Ovary (tissue), 7 donors: ENCODE measurements at regions not wholly inside any gene's neighbourhood (a gene's known extent, or its start where the extent isn't known, plus 50 kb on each side); places are given as distances from the start of the nearest gene placed in this dataset.

Source experiments
- DNase-seq, 5 donors: peaks; one replicate each; pipeline ENCODE4 v3.0.0-alpha.2; 2019 to 2020
- H3K27ac ChIP-seq, 2 donors: fragments of 200-600 bp; one replicate each; pipeline versions ENCODE4 v1.5.1 to v1.8.0; 2019 to 2022
- H3K27me3 ChIP-seq: fragments of 200-600 bp; one replicate; pipeline ENCODE4 v1.8.0; 2022
- H3K36me3 ChIP-seq: fragments of 200-600 bp; sonication (generic); one replicate; pipeline ENCODE4 v1.5.1; 2019
- H3K4me1 ChIP-seq: one replicate; pipeline ENCODE4 v1.8.1; 2013; ENCODE audit warnings: mild to moderate bottlenecking, moderate library complexity; ENCODE audit not compliant: insufficient read depth
- H3K4me3 ChIP-seq: fragments of 200-600 bp; sonication (generic); one replicate; pipeline ENCODE4 v1.5.1; 2017
- H3K9me3 ChIP-seq, 2 donors: fragments of 200-600 bp in 1 of 2; sonication (generic) in 1 of 2; one replicate each; pipeline versions ENCODE4 v1.5.1 to v1.8.1; 2013 to 2019; ENCODE audit warnings: mild to moderate bottlenecking in 1 of 2, moderate library complexity in 1 of 2
- CTCF ChIP-seq, 3 donors: fragments of 450-650 bp in 2 of 3; fragments of 200-600 bp in 1 of 3; IDR thresholded peaks; one replicate each; pipeline versions ENCODE4 v1.5.1 to v1.8.0; 2016 to 2022; ENCODE audit warnings: antibody characterized with exemption in 3 of 3, mild to moderate bottlenecking in 1 of 3
- EP300 ChIP-seq: sonication (generic); formaldehyde crosslinking; IDR thresholded peaks from one replicate; pipeline ENCODE4 v1.6.1; 2017; ENCODE audit warnings: antibody characterized with exemption
- POLR2A ChIP-seq: fragments of 450-650 bp; IDR thresholded peaks from one replicate; pipeline ENCODE4 v1.6.1; 2017; ENCODE audit warnings: antibody characterized with exemption, mild to moderate bottlenecking, moderate library complexity
- WGBS, 3 donors: extraction: QIAGEN DNeasy Blood & Tissue Kit in 1 of 3; methylation state at CpG; one replicate each; pipeline versions ENCODE4 v1.1.5 to v1.1.7; 2013 to 2017; 5-methylcytosine and 5-hydroxymethylcytosine counted together
- intact Hi-C, 4 donors: fragments of 100-400 bp; cut with DNase I; formaldehyde crosslinking; loops; one replicate each; pipeline versions ENCODE4 v1.11.0 to v1.15.1; 2022 to 2023
- donor health status: DM: no; HTN: no; CAD: no; lungs with moderate emphysema.
- donor health status: DM: no; HTN: no; CAD: no.
- donor health status: Bipolar disorder and iron deficiency.
- donor health status: DM: no; HTN: no; CAD: no.
- donor health status: DM: yes; HTN: yes; CAD: no.

- Histone ChIP-seq H3K27me3 (no peaks in the 10 kb centered on the region), H3K4me1 (no peaks in the 10 kb centered on the region), H3K4me3 (no peak overlapping the region), H3K36me3 (no peaks in the 10 kb centered on the region), H3K9me3 (no peaks in the 10 kb centered on the region), H3K27ac (no peak overlapping the region)
- 84 to 90% (median 85%) methylated on average over 4 of the region's 4 CpGs for WGBS, 3 donors
- intact Hi-C loops = no loop called here
- DNase-seq = no peak
- TF ChIP-seq EP300 (no peak), POLR2A (no peak), CTCF (IDR thresholded peaks at IDR 0.05) (no peak)
Measured at GRCh38 chr3:132987396-132987795, 50.8 kb upstream of the TMEM108 start.

GRCh38 chr3:132984181-132984580 is 54.0 kb upstream of the TMEM108 start:
- TF ChIP-seq POLR2A (no peak), CTCF (IDR thresholded peaks at IDR 0.05) (no peak), EP300 (no peak)
- Histone ChIP-seq H3K9me3 (no peaks in the 10 kb centered on the region), H3K27ac (no peak overlapping the region), H3K27me3 (no peaks in the 10 kb centered on the region), H3K4me1 (no peaks in the 10 kb centered on the region), H3K36me3 (no peaks in the 10 kb centered on the region), H3K4me3 (no peak overlapping the region)
- intact Hi-C loops = no loop called here
- WGBS, 3 donors = 83 to 89% (median 88%) methylated on average over 1 of the region's 1 CpG
- DNase-seq = no peak

- no peaks in the 10 kb centered on the region for H3K4me1 ChIP-seq
- no peaks in the 10 kb centered on the region for H3K36me3 ChIP-seq
- H3K27ac ChIP-seq = no peak overlapping the region
- intact Hi-C loops = no loop called here
- H3K9me3 ChIP-seq = no peaks in the 10 kb centered on the region
- no peak for DNase-seq
- TF ChIP-seq EP300 = no peak
- no peak for TF ChIP-seq CTCF (IDR thresholded peaks at IDR 0.05)
- no peak for TF ChIP-seq POLR2A
- WGBS, 3 donors = 39 to 46% (median 44%) methylated on average over 1 of the region's 1 CpG
- no peak overlapping the region for H3K4me3 ChIP-seq
- H3K27me3 ChIP-seq = no peaks in the 10 kb centered on the region
Measured at GRCh38 chr3:132983143-132983770, 54.9 kb upstream of the TMEM108 start.

- Histone ChIP-seq H3K27ac (no peak overlapping the region), H3K4me3 (no peak overlapping the region), H3K4me1 (no peaks in the 10 kb centered on the region), H3K9me3 (no peaks in the 10 kb centered on the region), H3K36me3 (no peaks in the 10 kb centered on the region), H3K27me3 (no peaks in the 10 kb centered on the region)
- WGBS, 3 donors = 58 to 67% (median 65%) methylated on average over 1 of the region's 1 CpG
- TF ChIP-seq EP300 = no peak
- no peak for TF ChIP-seq POLR2A
- no peak for TF ChIP-seq CTCF (IDR thresholded peaks at IDR 0.05)
- intact Hi-C loops = no loop called here
- DNase-seq = no peak
Measured at GRCh38 chr3:132981719-132982118, 56.5 kb upstream of the TMEM108 start.
